Fibroblast of skin of abdomen (primary cell): ENCODE measurements at regions not wholly inside any gene's neighbourhood (a gene's known extent, or its start where the extent isn't known, plus 50 kb on each side); places are given as distances from the start of the nearest gene placed in this dataset.

Experiments used
- DNase-seq: peaks from one replicate; pipeline ENCODE4 v3.0.0-alpha.2; 2013

DNA sequence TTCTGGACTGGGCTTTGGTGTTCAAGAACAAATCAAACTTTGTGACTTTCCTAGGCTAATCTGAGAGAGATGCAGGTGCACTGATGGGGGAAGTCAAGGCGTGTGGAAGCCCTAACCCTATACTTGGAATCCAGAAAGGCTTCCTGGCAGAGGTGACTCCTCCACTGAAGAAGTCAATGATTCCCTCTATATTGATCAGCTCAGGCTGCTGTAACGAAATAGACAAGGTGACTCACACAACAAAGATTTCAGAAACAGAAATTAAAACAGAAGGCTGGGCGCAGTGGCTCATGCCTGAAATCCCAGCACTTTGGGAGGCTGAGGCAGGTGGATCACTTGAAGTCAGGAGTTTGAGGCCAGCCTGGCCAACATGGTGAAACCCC is 69.6 kb upstream of the GGTA1 start:
- no peak for DNase-seq

DNA sequence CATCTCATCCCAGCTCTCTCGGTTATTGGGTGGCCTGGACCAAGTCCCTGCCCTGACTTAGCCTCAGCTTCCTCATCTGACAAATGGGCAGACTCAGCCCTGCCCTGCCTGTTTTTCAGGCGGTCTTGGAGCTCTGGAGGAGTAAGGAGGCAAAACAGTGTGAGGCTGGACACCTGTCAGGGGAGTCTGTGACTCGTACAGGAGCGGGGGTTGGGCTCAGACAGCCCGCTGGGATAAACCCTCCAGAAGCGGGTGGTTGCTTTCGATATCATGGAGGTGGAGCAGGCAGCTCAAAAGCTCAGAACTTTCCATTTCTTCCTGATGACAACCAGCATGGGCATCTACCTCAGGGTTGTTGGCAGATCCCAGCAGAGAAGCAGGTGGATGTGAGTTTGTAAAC is 72.9 kb upstream of the GGTA1 start:
- DNase-seq: no peak

DNA sequence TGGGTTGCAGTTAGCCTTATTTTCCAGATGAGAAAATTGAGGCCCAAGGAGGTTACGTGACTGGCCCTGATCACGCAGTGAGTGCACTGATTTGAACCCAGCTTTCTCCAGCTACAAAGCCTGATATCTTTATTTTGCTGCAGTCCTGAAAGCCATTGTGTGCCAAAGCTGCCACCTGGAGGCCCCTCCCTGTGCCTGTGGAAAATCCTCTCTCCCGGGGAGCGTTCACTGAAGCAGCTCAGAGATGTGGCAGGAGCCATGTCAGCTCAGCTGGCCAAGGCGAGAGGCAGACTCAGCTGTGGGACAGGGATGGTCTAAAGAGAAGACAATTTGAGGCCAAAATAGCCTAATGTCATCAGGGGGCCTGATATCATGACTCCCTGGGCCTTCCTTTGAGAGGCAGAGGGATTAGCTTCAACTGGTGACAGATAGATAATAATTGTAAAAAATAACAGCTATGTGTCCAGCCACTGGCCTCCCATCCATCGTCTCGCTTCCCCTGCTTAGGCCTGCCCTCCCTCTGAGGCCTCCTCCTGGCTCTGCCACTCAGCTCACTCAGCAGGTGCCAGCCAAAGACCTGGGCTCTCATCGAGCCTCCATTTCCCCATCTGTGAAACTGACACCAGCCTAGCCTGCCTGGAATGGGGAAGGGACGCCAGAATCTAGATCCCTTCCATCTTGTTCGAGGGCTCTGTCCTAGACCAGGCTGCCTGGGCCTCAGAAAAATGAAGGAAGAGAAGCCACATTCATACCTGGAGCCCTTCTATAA is 74.3 kb upstream of the GGTA1 start:
- no peak for DNase-seq

DNA sequence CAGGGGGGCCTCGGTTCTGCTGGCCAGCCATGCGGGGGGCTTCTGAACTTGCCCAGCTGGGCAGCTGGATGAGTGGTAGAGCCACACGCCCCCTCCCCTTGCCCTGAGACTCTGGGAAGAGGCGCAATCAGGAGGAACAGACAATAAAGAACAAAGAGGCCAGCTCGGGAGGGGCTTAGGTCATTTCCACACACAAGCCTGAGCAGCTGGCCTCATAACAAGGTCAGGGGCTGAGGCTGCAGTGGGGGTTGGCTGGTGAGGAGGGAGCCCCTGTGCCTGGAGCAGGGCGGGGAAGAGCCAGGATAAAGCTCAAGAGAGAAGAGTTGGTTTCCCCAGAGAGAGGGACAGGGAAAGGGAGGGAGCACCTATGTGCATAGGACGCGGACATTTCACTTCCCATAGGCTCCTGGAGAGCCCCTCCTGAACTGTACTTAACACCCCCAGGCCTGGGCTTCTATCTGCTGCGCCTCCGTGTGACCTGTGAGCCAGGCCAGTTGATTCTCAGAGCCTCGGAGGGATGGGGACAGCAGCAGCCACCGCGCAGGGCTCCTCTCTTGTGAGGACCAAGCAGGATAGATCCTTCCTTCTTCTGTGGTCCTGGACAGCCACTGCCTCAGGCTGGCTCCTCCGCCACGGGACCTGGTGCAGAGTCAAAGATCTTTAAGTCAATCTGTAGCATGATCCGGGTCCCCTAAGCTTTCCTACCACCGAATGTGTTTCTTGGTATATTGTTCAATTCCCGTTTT is 75.3 kb upstream of the GGTA1 start:
- DNase-seq: no peak

DNA sequence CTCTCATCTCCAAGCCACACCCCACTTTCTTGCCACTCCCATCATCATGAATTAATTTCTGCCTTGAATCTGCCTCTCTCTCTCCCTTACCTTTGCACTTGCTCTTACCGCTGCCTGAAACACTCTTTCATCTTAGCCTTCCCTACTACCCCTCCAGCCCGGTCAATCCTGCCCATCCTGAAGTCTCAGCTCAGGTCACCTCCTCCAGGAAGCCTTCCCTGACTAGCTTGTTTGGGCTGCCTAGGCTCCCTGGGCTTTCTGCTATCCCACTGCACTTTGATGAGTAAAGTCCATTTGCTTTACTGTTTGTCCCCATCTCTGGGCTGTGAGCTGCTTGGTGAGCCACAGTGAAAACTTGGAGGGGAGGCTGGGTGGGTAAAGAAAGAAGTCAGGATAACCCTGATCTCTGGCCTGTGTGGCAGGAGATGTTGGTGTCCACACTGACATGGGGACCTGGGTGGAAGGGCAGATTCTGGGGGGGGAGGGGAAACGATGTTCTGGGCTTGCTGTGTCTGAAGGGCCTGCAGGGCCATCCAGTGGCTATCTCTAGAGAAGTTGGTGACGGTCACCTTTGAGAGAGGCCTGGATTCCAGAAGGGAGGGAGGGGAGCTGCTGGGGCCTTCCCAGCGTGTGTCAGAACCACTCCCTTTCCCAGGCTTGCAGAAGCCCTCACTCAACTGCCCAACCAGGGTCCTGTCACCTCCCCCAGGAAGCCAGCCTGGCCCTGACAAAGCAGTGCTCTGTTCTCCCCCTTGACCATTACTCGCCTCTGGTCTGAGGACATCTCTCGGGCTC is 75.0 kb upstream of the DAB2IP start:
- DNase-seq: no peak

DNA sequence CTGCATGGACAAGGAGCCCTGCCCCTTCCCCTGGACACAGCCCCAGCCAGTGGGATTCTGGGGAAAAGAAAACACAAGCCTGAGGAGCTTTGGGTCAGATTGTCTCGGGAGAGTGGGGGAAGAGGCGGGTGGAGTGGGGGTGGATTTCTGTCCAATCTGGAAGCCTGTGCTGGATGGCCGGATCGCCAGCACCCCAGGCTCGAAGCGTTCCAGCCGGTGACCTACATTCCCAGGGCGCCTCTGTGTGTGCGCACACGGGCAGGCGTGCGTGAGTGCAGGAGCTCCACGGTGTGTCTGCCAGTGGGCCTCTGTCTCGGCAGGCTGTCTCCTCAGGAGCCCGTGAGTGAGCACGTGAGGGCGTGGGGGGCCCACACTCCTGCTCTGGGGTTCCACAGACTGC is 74.3 kb upstream of the DAB2IP start:
- no peak for DNase-seq

DNA sequence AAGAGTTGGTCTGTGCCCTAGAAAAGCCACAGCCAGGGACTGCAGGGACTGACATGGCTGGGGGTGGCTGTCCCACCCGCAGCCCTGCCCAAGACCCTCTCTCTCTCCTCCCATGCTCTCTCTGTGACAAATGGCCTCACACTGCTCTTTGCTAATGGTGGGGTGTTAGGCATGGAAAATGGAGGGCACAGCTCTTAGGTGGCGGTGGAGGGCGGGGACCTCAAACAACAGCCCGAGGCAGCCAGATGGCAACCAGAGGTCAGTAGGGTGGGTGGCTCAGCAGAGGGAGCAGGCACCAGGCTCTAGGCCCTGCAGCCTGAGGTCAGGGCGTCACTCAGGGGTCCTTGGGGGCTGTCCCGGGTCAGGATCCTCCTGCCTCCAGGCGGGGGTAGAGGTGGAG is 73.9 kb upstream of the DAB2IP start:
- DNase-seq: no peak

DNA sequence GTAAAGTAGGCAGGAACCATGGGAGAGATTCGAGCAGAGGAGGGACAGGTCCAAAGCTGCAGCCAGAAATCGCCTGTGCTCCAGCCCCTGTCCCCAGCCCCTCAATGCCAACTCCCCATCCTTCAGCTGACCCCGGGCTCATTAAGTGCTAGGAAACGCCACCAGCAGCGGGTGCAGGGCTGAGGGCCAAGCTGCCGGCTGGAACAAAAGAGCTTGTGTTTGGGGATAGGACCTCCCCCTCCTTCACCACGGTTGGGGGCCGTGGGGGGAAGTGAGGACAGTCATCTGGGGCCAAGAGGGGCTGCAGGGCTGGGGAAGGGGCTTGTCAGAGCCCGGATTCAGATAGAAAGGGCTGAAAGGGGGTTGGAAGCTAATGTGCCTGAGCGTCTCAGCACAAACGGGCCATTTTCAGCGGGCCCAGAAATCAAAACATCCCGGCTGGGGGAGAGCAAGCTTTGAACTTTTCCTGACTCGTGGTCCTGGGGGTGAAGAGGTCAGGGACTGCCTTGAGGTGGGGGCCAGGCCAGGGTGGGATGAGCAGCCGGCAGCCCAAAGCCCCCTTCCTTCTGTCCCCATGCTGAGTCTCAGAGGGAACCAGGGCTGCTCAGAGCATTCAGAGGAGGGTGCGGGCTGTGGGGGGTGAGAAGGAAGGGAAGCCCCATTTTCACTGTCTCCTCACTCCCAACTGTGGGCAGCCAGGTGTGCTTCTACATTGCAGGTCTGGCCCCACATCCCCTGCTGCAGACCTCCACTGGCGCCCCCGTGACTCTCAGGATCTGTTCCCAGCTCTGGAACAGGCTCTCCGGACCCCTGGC is 69.4 kb upstream of the DAB2IP start:
- DNase-seq: no peak

DNA sequence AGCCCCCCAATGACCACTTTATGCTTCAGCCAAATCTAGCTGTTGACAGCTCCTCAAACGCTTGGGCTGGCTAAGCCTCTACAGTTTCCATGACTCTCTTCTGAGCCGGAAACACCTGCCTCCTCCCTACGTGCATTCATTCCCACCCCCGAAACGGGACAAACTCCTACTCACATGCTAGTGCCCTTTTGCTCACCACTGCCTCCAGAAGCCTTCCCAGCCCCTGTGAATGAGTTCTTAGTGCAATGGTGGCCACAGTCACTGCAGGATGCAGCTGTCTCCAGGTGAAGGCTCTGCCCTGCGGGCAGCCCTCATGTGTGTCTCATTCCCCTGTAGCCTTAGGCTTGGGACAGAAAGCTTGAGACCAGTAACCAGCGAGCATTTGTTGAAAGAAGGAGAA is 68.8 kb upstream of the DAB2IP start:
- no peak for DNase-seq

DNA sequence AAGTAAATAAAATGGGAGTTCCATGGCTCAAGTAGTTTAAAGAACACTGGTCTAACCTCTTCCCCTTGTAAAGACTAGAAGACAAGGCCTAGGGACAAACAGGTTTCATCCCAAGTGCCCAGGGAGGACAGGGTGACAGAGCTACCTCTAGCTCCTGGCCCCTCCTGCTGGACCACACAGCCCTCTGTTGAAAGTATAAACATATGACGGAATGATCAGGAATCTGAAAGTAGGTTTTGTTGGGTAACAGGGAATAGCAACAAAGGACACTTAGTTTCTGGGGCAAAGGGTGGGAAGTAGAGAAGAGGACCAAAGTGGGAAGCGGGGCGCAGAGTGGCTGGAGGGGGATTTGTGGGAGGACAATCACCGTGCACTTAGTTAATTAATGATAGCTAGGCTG is 67.0 kb upstream of the DAB2IP start:
- DNase-seq: no peak

DNA sequence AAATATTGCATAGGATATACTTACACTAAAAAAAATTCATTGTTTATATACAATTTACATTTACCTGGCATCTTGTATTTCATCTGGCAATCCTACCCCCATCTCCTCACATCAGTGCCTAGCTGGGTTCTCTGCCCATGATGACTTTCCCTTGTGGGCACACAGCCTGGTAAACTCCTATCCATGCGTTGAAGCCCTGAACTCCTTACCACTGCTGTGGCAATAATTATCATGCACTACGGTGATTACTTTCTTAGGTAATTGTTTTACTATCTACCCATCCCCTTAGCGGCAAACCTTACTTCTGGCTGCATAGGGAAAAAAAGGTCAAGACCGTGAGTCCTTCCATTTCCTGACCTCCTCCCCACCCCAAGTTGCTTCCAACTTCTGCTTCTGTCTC is 63.6 kb upstream of the DAB2IP start:
- DNase-seq: no peak

DNA sequence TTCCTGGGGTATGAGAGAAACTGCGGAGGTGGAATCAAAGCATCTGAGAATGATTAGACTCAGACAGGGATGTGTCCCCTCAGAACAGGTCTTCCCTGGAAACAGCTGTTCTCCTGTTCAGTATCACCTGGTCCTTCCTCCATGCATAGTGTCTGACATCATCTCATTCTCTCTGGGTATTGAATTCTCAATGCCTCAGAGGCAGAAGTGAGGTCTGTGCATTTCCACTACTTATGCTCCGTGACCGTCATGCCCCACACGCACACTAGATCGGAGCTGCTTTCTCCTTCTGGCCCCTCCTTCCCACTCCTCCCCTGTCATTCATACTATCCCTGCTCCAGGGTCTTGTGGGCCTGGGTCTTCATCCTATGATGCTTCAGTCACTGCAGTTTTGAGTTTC is 61.4 kb upstream of the DAB2IP start:
- no peak for DNase-seq

DNA sequence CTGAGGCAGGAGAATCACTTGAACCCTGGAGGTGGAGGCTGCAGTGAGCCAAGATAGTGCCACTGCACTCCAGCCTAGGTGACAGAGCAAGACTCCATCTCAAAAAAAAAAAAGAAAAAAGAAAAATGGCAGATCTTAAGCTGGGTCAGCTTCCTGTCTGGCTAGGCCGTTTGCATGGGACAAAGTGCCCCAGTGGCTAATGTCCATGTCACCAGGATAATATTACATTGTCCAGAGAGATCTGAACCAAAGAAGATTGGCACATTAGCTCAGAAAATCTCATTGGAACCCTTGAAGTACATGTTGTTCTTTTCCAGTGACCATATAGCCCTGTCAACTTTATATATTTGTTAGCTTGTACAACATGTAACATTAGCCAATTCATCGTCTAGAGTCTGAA is 59.2 kb upstream of the DAB2IP start:
- no peak for DNase-seq

DNA sequence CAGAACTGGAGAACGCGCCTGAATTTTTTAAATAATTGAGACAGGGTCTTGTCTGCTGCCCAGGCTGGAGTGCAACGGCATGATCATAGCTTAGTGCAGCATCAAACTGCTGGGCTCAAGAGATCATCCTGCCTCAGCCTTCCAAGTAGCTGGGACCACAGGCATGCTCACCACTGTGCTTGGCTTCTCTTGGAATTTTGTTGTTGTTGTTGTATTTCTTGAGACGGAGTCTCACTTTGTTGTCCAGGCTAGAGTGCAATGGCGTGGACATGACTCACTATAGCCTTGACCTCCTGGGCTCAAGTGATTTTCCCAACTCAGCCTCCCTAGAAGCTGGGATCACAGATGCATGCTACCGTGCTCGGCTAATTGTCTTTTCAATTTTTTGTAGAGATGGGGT is 58.4 kb upstream of the DAB2IP start:
- no peak for DNase-seq

DNA sequence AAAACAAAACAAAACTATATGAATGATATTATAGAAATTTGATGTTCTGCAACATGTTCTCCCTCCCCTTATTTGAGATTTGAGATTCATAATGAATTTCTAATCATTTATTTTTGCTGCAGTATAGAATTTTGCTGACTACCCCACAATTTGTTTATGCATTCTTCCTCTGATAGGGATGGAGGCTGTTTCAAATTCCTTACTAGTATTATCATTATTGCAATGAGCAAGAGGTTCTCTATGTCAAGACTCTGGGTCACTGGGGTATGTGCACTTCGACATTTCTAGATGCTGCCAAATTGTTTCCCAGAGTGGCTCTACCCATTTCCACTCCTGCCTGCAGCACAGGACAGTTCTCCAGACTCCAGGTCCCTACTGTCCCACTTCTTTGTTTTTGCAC is 54.9 kb upstream of the DAB2IP start:
- peak; percentile 29 for DNase-seq

DNA sequence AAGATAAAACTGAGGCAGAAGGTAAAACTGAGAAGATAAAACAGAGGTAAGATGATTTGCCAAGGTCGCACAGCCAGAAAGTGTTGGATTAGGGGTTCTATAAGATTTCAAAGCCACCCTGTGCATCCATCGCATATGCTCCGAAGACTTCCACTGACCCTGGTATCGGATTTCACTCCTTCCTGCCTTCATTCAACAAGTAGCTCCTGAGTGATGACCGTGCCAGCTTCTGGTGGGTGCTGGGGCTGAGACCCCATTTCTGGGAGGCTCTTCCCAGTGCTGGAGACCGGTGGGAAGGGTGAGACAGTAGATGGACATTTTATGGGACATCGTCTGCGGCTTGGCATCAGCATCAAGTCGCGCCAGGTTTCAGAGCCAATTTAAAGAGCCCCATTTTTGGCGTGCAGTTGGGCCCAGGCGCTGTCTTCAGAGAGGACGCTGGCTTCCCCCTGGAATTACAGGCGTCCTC is 53.7 kb upstream of the DAB2IP start:
- DNase-seq: no peak

DNA sequence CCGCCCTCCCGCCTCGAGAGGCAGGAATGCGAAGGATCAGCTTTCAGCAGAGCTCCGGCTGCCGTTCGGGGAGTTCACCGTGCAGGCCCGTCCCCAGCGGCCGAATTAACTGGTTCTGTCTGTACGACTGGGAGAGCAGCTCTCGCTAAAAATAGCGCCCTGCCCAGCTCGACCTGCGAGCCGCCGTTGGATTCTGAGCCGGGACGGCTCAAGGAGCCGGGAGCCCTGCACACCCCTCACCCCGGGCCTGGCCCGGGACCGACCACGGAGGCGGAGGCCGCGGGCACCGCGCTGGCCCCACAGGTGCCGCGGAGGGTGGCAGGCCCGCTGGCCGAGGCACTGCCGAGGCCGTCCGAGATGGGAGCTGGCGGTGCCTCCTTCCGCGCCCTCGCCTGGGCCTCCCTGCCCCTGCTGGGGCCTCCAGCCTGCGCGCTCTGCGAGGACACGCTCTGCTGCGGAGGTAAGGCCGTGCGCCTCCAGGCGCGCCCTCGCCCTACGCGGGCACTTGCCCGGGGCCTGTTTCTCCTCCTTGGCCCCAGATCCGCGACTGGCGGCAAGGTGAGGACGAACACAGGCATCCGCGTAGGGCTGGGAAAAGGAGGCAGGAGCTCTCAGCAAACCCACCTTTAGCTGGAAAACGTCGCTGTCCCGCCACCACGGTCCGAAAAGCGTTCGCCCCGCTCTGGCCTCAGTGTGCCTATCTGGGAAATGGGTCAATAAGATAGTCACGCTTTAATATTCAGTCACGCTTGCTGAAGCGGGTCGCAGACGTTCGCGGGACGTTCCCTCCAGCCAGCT is 53.1 kb upstream of the DAB2IP start:
- DNase-seq: peak; percentile 86

DNA sequence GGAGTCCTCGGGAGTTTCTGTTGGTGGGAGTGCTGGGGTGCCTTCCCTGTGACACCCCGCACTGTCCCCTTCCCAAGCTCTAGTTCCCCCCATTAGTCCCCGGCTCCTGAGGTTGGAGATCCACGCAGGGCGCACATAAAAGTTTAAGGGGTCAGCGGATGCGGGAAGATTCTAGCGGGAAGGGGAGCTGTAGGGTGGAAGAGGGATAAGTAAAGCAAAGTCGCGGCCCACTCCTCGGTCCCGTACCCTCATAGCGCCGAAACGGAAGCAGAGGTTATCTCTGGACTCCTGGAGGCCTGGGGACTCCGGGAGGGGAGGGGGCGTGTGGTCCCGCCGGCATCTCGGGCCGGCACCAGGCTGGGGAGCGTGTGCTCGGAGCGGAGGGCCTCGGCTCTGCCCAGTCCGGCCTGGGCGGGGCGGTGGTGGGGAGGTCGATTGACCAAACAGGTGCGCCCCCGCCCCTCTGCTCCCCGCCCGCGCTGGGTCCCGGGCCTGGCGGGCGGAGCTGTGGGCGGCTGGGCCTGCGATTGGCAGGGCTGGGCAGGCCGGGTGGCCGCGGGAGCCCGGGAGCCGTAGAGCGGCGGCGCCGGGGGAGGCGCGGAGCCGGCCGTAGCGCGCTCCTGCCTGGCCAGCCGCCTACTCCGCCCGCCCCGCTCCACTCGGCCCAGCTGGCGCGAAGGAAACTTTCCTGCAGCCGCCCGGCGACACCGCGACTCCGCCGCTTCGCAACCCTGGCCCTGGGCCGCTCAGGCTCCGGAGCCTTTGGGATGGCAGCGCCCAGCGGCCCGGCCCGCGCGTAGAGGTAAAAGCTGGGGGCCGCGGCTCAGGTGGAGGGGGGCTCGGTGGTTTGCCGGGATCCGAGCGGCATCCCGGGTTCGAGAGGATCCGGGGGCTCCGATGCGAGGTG is 52.2 kb upstream of the DAB2IP start:
- DNase-seq: peak; percentile 23

DNA sequence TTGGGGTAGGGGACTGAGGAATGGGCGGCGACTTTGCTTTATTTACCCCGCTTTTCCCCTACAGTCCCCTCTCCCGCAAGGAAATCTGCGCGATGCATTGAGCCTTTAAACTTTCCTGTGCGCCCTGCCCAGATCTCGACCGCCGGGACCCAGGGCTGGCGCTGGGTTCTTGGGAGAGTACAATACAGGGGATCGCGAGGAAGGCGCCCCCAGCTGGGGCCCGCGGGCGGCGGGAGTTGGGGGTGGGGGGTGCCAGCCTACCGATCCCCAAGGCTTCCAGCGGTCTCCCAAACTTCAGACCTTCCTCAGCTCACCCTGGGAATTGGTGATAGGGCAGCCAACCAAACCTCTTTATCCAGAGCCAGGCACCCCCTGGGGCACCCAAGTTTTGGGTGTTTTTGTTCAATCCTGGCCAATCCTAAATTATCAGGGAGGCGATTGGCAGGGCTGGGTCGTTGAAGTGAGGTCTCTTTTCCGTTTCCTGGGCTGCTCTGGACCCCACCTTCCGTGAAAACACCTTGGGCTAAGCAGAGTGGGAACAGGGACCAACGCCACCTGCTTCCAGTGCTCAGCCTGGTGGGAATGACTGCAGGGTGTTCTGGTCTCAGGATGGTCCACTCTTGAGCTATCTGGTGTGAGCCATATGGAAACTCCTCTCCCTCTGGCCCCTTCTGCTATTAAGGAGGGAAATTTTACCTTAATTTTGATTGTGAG is 51.4 kb upstream of the DAB2IP start:
- DNase-seq: no peak

DNA sequence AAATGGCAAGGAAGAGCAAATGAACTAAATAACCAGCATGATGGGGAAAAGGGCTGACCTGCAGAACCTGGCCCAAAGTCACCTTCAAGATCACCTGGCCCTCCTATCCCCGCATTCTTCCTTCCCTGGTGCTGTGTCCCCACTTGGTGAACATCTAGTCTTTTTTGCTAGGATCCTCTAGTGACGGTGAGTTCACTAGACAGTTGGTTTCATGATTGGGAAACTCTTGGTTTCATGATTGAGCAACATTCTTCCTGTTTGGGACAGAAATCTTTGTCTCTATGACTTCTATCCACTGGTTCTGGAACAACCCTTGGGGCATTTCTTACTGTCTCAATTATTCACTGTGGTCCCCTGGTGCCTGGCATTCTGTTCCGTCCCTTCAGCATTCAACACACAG is 50.2 kb upstream of the DAB2IP start:
- no peak for DNase-seq
